ENCODE measurements at regions not wholly inside any gene's neighbourhood (a gene's known extent, or its start where the extent isn't known, plus 50 kb on each side); places are given as distances from the start of the nearest gene placed in this dataset.

GRCh38 chr15:70530017-70530499, 233.3 kb downstream of the UACA start:
- TF ChIP-seq POLR2AphosphoS5 (IDR thresholded peaks at IDR 0.05), result no peak
- TF ChIP-seq EP300 (IDR thresholded peaks at IDR 0.05), result no peak
- H3K4me3 ChIP-seq, result no peak overlapping the region
- no peaks in the 10 kb centered on the region for H3K9me3 ChIP-seq
- H3K27me3 ChIP-seq, result no peaks in the 10 kb centered on the region
- H3K36me3 ChIP-seq, result no peaks in the 10 kb centered on the region
- H3K27ac ChIP-seq (replicated peaks in 1 of 4), result no peak overlapping the region
- DNase-seq (ENCODE audit: extremely low spot score), result no peak
- no peaks in the 10 kb centered on the region for H3K4me1 ChIP-seq
- 90% methylated on average over 5 of the region's 5 CpGs for WGBS
- intact Hi-C loops (cut with DNase I), result no loop called here

GRCh38 chr15:70528816-70529215, 234.5 kb downstream of the UACA start:
- Histone ChIP-seq H3K4me1 (no peaks in the 10 kb centered on the region), H3K9me3 (no peaks in the 10 kb centered on the region), H3K27ac (replicated peaks in 1 of 4) (no peak overlapping the region), H3K4me3 (no peak overlapping the region), H3K27me3 (no peaks in the 10 kb centered on the region), H3K36me3 (no peaks in the 10 kb centered on the region)
- no peak for DNase-seq (ENCODE audit: extremely low spot score)
- WGBS, result 85% methylated on average over 4 of the region's 4 CpGs
- no peak for TF ChIP-seq POLR2A (IDR thresholded peaks at IDR 0.05; ENCODE audit: low read depth)
- intact Hi-C loops (cut with DNase I), result no loop called here

GRCh38 chr15:70528270-70528706, 235.1 kb downstream of the UACA start:
- DNase-seq (ENCODE audit: extremely low spot score), result no peak
- no peaks in the 10 kb centered on the region for H3K9me3 ChIP-seq
- TF ChIP-seq CTCF (IDR thresholded peaks at IDR 0.05) (no peak), POLR2A (IDR thresholded peaks at IDR 0.05; ENCODE audit: low read depth) (no peak), POLR2AphosphoS5 (IDR thresholded peaks at IDR 0.05) (no peak), EP300 (IDR thresholded peaks at IDR 0.05) (no peak)
- H3K4me3 ChIP-seq, result no peak overlapping the region
- H3K27ac ChIP-seq (replicated peaks in 1 of 4), result no peak overlapping the region
- no peaks in the 10 kb centered on the region for H3K4me1 ChIP-seq
- WGBS, result 80% methylated on average over 6 of the region's 6 CpGs
- intact Hi-C loops (cut with DNase I), result no loop called here
- H3K27me3 ChIP-seq, result no peaks in the 10 kb centered on the region
- no peaks in the 10 kb centered on the region for H3K36me3 ChIP-seq

- Histone ChIP-seq H3K9me3 (no peaks in the 10 kb centered on the region), H3K4me1 (no peaks in the 10 kb centered on the region), H3K4me3 (peak overlapping the region in 1 of 4 donors; percentile 32), H3K36me3 (no peaks in the 10 kb centered on the region), H3K27me3 (no peaks in the 10 kb centered on the region), H3K27ac (replicated peaks in 1 of 4) (no peak overlapping the region)
- intact Hi-C loops (cut with DNase I), result no loop called here
- no peak for DNase-seq (ENCODE audit: extremely low spot score)
- TF ChIP-seq CTCF (IDR thresholded peaks at IDR 0.05), result no peak
- no peak for TF ChIP-seq EP300 (IDR thresholded peaks at IDR 0.05)
- WGBS, result 82% methylated on average over 6 of the region's 6 CpGs
Observed at GRCh38 chr15:70526974-70527325, 236.4 kb downstream of the UACA start.

- H3K4me1 ChIP-seq, result no peaks in the 10 kb centered on the region
- no peak for DNase-seq (ENCODE audit: extremely low spot score)
- intact Hi-C loops (cut with DNase I), result no loop called here
- no peaks in the 10 kb centered on the region for H3K36me3 ChIP-seq
- H3K27ac ChIP-seq (replicated peaks in 1 of 4), result no peak overlapping the region
- H3K4me3 ChIP-seq, result peak overlapping the region in 1 of 4 donors; percentile 32
- 63% methylated on average over 12 of the region's 12 CpGs for WGBS
- peaks cover 0 to 3% (median 0%) of the 10 kb centered on the region in 4 donors for H3K27me3 ChIP-seq
- H3K9me3 ChIP-seq, result no peaks in the 10 kb centered on the region
- no peak for TF ChIP-seq CTCF (IDR thresholded peaks at IDR 0.05)
- no peak for TF ChIP-seq EP300 (IDR thresholded peaks at IDR 0.05)
- no peak for TF ChIP-seq POLR2A (IDR thresholded peaks at IDR 0.05; ENCODE audit: low read depth)
- no peak for TF ChIP-seq POLR2AphosphoS5 (IDR thresholded peaks at IDR 0.05)
Observed at GRCh38 chr15:70526221-70526973, 237.0 kb downstream of the UACA start.

- Histone ChIP-seq H3K27me3 (peaks cover 0 to 3% (median 0%) of the 10 kb centered on the region in 4 donors), H3K4me3 (no peak overlapping the region), H3K4me1 (no peaks in the 10 kb centered on the region), H3K36me3 (no peaks in the 10 kb centered on the region), H3K27ac (replicated peaks in 1 of 4) (no peak overlapping the region), H3K9me3 (no peaks in the 10 kb centered on the region)
- 73% methylated on average over 1 of the region's 1 CpG for WGBS
- TF ChIP-seq POLR2A (IDR thresholded peaks at IDR 0.05; ENCODE audit: low read depth), result no peak
- TF ChIP-seq POLR2AphosphoS5 (IDR thresholded peaks at IDR 0.05), result no peak
- TF ChIP-seq EP300 (IDR thresholded peaks at IDR 0.05), result no peak
- TF ChIP-seq CTCF (IDR thresholded peaks at IDR 0.05), result no peak
- DNase-seq (ENCODE audit: extremely low spot score), result no peak
- intact Hi-C loops (cut with DNase I), result no loop called here
Observed at GRCh38 chr15:70525551-70525950, 237.8 kb downstream of the UACA start.
